ENCODE measurements at regions not wholly inside any gene's neighbourhood (a gene's known extent, or its start where the extent isn't known, plus 50 kb on each side); places are given as distances from the start of the nearest gene placed in this dataset.

GRCh38 chr17:31702041-31702440, 157.0 kb downstream of the COPRS start:
- DNase-seq, result no peak

- DNase-seq, result no peak
Observed at GRCh38 chr17:31700973-31701372, 158.1 kb downstream of the COPRS start.

- DNase-seq, result no peak
Observed at GRCh38 chr17:31699886-31700285, 159.2 kb downstream of the COPRS start.

GRCh38 chr17:31699281-31699680, 159.8 kb downstream of the COPRS start:
- no peak for DNase-seq

- no peak for DNase-seq
Observed at GRCh38 chr17:31698751-31699150, 160.3 kb downstream of the COPRS start.

- DNase-seq, result peak; percentile 27
Observed at GRCh38 chr17:31697838-31698237, 161.2 kb downstream of the COPRS start.

- DNase-seq, result peak; percentile 26
Observed at GRCh38 chr17:31696703-31697325, 162.2 kb downstream of the COPRS start.

GRCh38 chr17:31696184-31696602, 162.9 kb downstream of the COPRS start:
- DNase-seq, result peak; percentile 83

GRCh38 chr17:31695456-31696090, 163.5 kb downstream of the COPRS start:
- DNase-seq, result no peak

GRCh38 chr17:31693433-31694220, 165.4 kb downstream of the COPRS start:
- DNase-seq, result no peak

GRCh38 chr17:31692632-31693031, 166.4 kb downstream of the COPRS start:
- DNase-seq, result no peak

- no peak for DNase-seq
Observed at GRCh38 chr17:31692027-31692426, 167.0 kb downstream of the COPRS start.

- DNase-seq, result no peak
Observed at GRCh38 chr17:31691251-31691905, 167.7 kb downstream of the COPRS start.

GRCh38 chr17:31690151-31690551, 168.9 kb downstream of the COPRS start:
- no peak for DNase-seq

GRCh38 chr17:31688701-31689100, 170.3 kb downstream of the COPRS start:
- no peak for DNase-seq

- DNase-seq, result no peak
Observed at GRCh38 chr17:31687505-31688126, 171.4 kb downstream of the COPRS start.

GRCh38 chr17:31686495-31686894, 172.5 kb downstream of the COPRS start:
- no peak for DNase-seq

GRCh38 chr17:31684901-31685300, 174.1 kb downstream of the COPRS start:
- no peak for DNase-seq

GRCh38 chr17:31680126-31680525, 178.9 kb downstream of the COPRS start:
- no peak for DNase-seq

GRCh38 chr17:31679667-31680066, 179.4 kb downstream of the COPRS start:
- no peak for DNase-seq

GRCh38 chr17:31678431-31678830, 180.6 kb downstream of the COPRS start:
- peak; percentile 24 for DNase-seq

- DNase-seq, result no peak
Observed at GRCh38 chr17:31677681-31678080, 181.4 kb downstream of the COPRS start.

GRCh38 chr17:31677036-31677435, 182.0 kb downstream of the COPRS start:
- DNase-seq, result no peak
